ENCODE measurements at regions not wholly inside any gene's neighbourhood (a gene's known extent, or its start where the extent isn't known, plus 50 kb on each side); places are given as distances from the start of the nearest gene placed in this dataset.

- WGBS, 2 donors, result 92 to 94% methylated on average over 5 of the region's 5 CpGs
- Histone ChIP-seq H3K27ac (no peak overlapping the region), H3K4me3 (replicated peaks in 1 of 3) (no peak overlapping the region), H3K4me1 (no peaks in the 10 kb centered on the region), H3K36me3 (no peaks in the 10 kb centered on the region), H3K9me3 (no peaks in the 10 kb centered on the region), H3K27me3 (no peaks in the 10 kb centered on the region)
- TF ChIP-seq CTCF (IDR thresholded peaks at IDR 0.05) (no peak), POLR2A (IDR thresholded peaks at IDR 0.05) (no peak)
- intact Hi-C loops (cut with DNase I), result no loop called here
- no peak for DNase-seq
Observed at GRCh38 chr13:104678161-104678560, 1611.9 kb upstream of the SLC10A2 start.

DNA sequence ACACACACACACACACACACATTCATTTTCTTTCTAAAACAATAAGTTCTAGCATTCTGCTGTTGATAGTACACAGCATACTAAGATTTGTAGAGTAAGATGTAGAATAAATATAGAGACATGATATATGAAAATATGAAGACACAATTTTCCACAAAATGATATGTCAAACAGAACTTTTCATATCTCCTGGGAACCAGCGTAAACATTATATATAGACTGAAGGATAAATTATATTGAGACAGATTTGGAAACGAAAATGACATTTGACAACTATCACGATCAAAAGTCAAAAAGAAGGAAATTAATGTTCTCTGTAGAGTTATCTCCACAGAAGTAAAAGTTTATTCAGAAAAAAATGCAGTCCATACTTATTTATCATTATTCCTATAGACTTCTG lies 1605.7 kb upstream of the SLC10A2 start:
- Histone ChIP-seq H3K4me3 (replicated peaks in 1 of 3) (no peak overlapping the region), H3K27me3 (no peaks in the 10 kb centered on the region), H3K4me1 (no peaks in the 10 kb centered on the region), H3K36me3 (no peaks in the 10 kb centered on the region), H3K9me3 (no peaks in the 10 kb centered on the region), H3K27ac (no peak overlapping the region)
- intact Hi-C loops (cut with DNase I), result no loop called here
- TF ChIP-seq CTCF (IDR thresholded peaks at IDR 0.05), result no peak
- TF ChIP-seq POLR2A (IDR thresholded peaks at IDR 0.05), result no peak
- WGBS, 2 donors, result 85 to 89% methylated on average over 3 of the region's 3 CpGs
- DNase-seq, result no peak

GRCh38 chr13:104657196-104657595 lies 1591.0 kb upstream of the SLC10A2 start:
- H3K9me3 ChIP-seq, result no peaks in the 10 kb centered on the region
- no peak for DNase-seq
- H3K27me3 ChIP-seq, result no peaks in the 10 kb centered on the region
- WGBS, 2 donors, result 98 to 100% methylated on average over 1 of the region's 1 CpG
- no peaks in the 10 kb centered on the region for H3K4me1 ChIP-seq
- intact Hi-C loops (cut with DNase I), result no loop called here
- H3K36me3 ChIP-seq, result no peaks in the 10 kb centered on the region
- no peak overlapping the region for H3K27ac ChIP-seq
- no peak for TF ChIP-seq CTCF (IDR thresholded peaks at IDR 0.05)
- TF ChIP-seq POLR2A (IDR thresholded peaks at IDR 0.05), result no peak
- H3K4me3 ChIP-seq (replicated peaks in 1 of 3), result no peak overlapping the region

- TF ChIP-seq POLR2A (IDR thresholded peaks at IDR 0.05) (no peak), CTCF (IDR thresholded peaks at IDR 0.05) (no peak)
- no peak for DNase-seq
- no peaks in the 10 kb centered on the region for H3K4me1 ChIP-seq
- H3K4me3 ChIP-seq (replicated peaks in 1 of 3), result no peak overlapping the region
- intact Hi-C loops (cut with DNase I), result no loop called here
- no peak overlapping the region for H3K27ac ChIP-seq
- H3K36me3 ChIP-seq, result no peaks in the 10 kb centered on the region
- H3K27me3 ChIP-seq, result no peaks in the 10 kb centered on the region
- 90 to 94% methylated on average over 12 of the region's 12 CpGs for WGBS, 2 donors
- H3K9me3 ChIP-seq, result no peaks in the 10 kb centered on the region
Observed at GRCh38 chr13:104650431-104650830, 1584.2 kb upstream of the SLC10A2 start.

DNA sequence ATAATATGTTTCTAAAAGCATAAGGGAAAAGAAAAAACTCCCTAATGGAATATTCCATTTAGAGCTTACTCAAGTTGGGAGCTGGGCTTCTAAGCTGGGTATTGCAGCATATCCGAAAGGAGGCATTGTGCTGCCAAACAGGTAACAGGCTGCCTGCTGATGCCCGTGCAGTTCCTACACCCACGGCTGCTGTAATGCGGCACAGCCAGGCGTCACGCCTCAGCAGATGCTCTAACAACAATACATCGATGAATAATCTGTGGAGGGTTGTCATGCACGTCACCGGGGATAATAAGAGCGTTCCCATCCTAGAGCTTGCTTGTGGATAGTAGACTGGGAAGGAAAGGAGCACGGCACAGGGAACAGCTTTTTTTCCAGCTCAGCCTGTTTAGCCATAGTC lies 1582.1 kb upstream of the SLC10A2 start:
- 66 to 68% methylated on average over 11 of the region's 11 CpGs for WGBS, 2 donors
- intact Hi-C loops (cut with DNase I), result no loop called here

More for the DNA sequence above, 1582.1 kb upstream of the SLC10A2 start:
- Histone ChIP-seq H3K27ac (no peak overlapping the region), H3K4me3 (replicated peaks in 1 of 3) (no peak overlapping the region), H3K9me3 (no peaks in the 10 kb centered on the region), H3K27me3 (no peaks in the 10 kb centered on the region), H3K36me3 (no peaks in the 10 kb centered on the region), H3K4me1 (no peaks in the 10 kb centered on the region)
- TF ChIP-seq POLR2A (IDR thresholded peaks at IDR 0.05), result no peak
- TF ChIP-seq CTCF (IDR thresholded peaks at IDR 0.05), result no peak
- DNase-seq, result no peak

Data from thyroid gland (tissue), 4 donors.